Hypothalamus (tissue), 51 donors: ENCODE measurements at regions not wholly inside any gene's neighbourhood (a gene's known extent, or its start where the extent isn't known, plus 50 kb on each side); places are given as distances from the start of the nearest gene placed in this dataset.

Experiments used
- DNase-seq, 51 donors: peaks; one replicate each; lab custom pipeline; 2025; lab: John Stamatoyannopoulos, UW

GRCh38 chr2:104384961-104385360 is 469.0 kb upstream of the POU3F3 start:
- no peak for DNase-seq

- no peak for DNase-seq
These were observed 468.2 kb upstream of the POU3F3 start for GRCh38 chr2:104385743-104386142.

GRCh38 chr2:104388296-104388695 is 465.6 kb upstream of the POU3F3 start:
- no peak for DNase-seq

GRCh38 chr2:104402825-104403224 is 451.1 kb upstream of the POU3F3 start:
- DNase-seq, result no peak

GRCh38 chr2:104404526-104404925 is 449.4 kb upstream of the POU3F3 start:
- no peak for DNase-seq

- peak in 20 of 51 donors; percentile 2 to 52 (median 26) for DNase-seq
These were observed 448.3 kb upstream of the POU3F3 start for GRCh38 chr2:104405623-104406022.

- DNase-seq, result peak in 37 of 51 donors; percentile 15 to 78 (median 44)
These were observed 447.6 kb upstream of the POU3F3 start for GRCh38 chr2:104406261-104406726.

GRCh38 chr2:104407641-104408040 is 446.3 kb upstream of the POU3F3 start:
- DNase-seq, result no peak

GRCh38 chr2:104408266-104408665 is 445.6 kb upstream of the POU3F3 start:
- peak in 9 of 51 donors; percentile 3 to 23 (median 15) for DNase-seq

- DNase-seq, result no peak
These were observed 443.8 kb upstream of the POU3F3 start for GRCh38 chr2:104410136-104410535.

GRCh38 chr2:104412384-104412783 is 441.5 kb upstream of the POU3F3 start:
- DNase-seq, result peak in 24 of 51 donors; percentile 5 to 76 (median 42)

- DNase-seq, result no peak
These were observed 440.0 kb upstream of the POU3F3 start for GRCh38 chr2:104413890-104414289.

- DNase-seq, result no peak
These were observed 438.6 kb upstream of the POU3F3 start for GRCh38 chr2:104415284-104415683.

GRCh38 chr2:104416339-104417000 is 437.4 kb upstream of the POU3F3 start:
- no peak for DNase-seq

- DNase-seq, result no peak
These were observed 433.5 kb upstream of the POU3F3 start for GRCh38 chr2:104420420-104420819.

- DNase-seq, result no peak
These were observed 433.0 kb upstream of the POU3F3 start for GRCh38 chr2:104420953-104421352.

GRCh38 chr2:104425850-104426595 is 427.9 kb upstream of the POU3F3 start:
- DNase-seq, result no peak

- DNase-seq, result peak in 1 of 51 donors; percentile 15
These were observed 425.8 kb upstream of the POU3F3 start for GRCh38 chr2:104428155-104428554.

- DNase-seq, result peak in 1 of 51 donors; percentile 54
These were observed 424.1 kb upstream of the POU3F3 start for GRCh38 chr2:104429639-104430358.

GRCh38 chr2:104430359-104430740 is 423.6 kb upstream of the POU3F3 start:
- peak in 36 of 51 donors; percentile 16 to 90 (median 60) for DNase-seq

GRCh38 chr2:104430852-104431251 is 423.1 kb upstream of the POU3F3 start:
- DNase-seq, result peak in 3 of 51 donors; percentile 62 to 83 (median 76)
